AG04450 (cell line): ENCODE measurements at regions not wholly inside any gene's neighbourhood (a gene's known extent, or its start where the extent isn't known, plus 50 kb on each side); places are given as distances from the start of the nearest gene placed in this dataset.

Experiments
- CTCF ChIA-PET: fragments of 300-600, 350-600 bp; formaldehyde crosslinking; extraction: SDS; loops from one replicate; lab custom pipeline; 2022; ENCODE audit warnings: antibody characterized with exemption, inconsistent platforms; lab: Charles Lee
- POLR2A ChIA-PET: fragments of 350-600 bp; formaldehyde crosslinking; extraction: SDS; loops from one replicate; lab custom pipeline; 2021; ENCODE audit warnings: antibody characterized with exemption, inconsistent platforms; lab: Yijun Ruan, JAX
- DNase-seq: peaks from one replicate; pipeline ENCODE4 v3.0.0-alpha.2; 2011; ENCODE audit warnings: low read depth, low spot score
- H3K27ac ChIP-seq: one replicate; pipeline ENCODE4 v1.5.1; 2012; ENCODE audit warnings: low read depth, low read length, control low read depth
- H3K27me3 ChIP-seq: one replicate; pipeline ENCODE4 v1.6.0; 2012; ENCODE audit warnings: low read length; ENCODE audit not compliant: control insufficient read depth, insufficient read depth
- H3K4me3 ChIP-seq: 2 replicates; pipeline ENCODE4 v1.5.1; 2011; ENCODE audit warnings: mild to moderate bottlenecking, low read depth, low read length, control low read depth
- H3K9me3 ChIP-seq: 2 replicates; pipeline ENCODE4 v1.5.1; 2012; ENCODE audit warnings: low read length; ENCODE audit not compliant: control insufficient read depth, insufficient read depth
- TF ChIP-seq, protein P1 (sequence below): IDR thresholded peaks from 2 replicates; pipeline ENCODE4 v1.5.1; 2011; ENCODE audit warnings: low read depth, low read length, control low read depth, inconsistent platforms

DNA sequence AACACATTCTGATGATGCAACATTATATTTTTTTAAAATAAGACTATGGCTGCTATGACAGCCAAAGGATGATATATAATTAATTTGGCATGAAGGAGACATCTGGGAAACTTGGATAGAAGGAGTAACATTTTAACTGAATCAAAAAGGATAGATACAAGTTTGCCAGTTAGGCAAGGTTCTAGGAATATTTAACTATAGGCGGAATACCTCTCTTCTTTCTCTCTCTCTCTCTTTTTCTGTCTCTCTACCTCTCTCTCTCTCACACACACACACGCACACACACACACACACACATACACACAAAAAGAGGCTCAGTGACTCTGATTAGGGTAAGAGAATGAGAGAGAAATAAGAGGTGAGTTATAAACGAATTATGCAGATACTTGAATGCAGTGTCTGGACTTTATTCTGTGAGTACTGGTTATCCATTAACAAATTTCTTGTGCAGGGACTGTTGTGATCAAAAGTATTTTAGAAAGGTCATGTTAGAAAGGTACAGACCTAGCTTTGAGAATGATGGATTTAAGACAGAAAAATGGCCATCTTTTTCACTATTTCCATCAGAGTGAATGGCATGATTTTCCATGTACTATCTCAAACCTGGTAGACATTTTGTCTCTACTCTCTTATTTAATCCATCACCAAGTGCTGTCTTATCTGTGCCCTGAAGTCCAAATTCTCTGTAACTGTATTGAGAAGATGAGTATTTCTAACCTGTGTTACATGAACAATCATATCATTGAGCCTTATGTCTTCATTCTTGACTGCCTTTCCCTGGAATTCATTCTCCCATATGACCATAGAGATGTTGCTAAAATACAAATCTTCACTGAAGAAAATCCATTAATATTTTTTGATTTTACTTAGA lies 1106.9 kb upstream of the ADGRL4 start:
- no peak for DNase-seq
- no peak overlapping the region for H3K27ac ChIP-seq
- H3K4me3 ChIP-seq: no peak overlapping the region
- ChIA-PET CTCF (no interaction called here), POLR2A (no interaction called here)
- no peaks in the 10 kb centered on the region for H3K9me3 ChIP-seq
- H3K27me3 ChIP-seq: no peaks in the 10 kb centered on the region
- TF ChIP-seq, protein P1, sequence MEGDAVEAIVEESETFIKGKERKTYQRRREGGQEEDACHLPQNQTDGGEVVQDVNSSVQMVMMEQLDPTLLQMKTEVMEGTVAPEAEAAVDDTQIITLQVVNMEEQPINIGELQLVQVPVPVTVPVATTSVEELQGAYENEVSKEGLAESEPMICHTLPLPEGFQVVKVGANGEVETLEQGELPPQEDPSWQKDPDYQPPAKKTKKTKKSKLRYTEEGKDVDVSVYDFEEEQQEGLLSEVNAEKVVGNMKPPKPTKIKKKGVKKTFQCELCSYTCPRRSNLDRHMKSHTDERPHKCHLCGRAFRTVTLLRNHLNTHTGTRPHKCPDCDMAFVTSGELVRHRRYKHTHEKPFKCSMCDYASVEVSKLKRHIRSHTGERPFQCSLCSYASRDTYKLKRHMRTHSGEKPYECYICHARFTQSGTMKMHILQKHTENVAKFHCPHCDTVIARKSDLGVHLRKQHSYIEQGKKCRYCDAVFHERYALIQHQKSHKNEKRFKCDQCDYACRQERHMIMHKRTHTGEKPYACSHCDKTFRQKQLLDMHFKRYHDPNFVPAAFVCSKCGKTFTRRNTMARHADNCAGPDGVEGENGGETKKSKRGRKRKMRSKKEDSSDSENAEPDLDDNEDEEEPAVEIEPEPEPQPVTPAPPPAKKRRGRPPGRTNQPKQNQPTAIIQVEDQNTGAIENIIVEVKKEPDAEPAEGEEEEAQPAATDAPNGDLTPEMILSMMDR: no peak

DNA sequence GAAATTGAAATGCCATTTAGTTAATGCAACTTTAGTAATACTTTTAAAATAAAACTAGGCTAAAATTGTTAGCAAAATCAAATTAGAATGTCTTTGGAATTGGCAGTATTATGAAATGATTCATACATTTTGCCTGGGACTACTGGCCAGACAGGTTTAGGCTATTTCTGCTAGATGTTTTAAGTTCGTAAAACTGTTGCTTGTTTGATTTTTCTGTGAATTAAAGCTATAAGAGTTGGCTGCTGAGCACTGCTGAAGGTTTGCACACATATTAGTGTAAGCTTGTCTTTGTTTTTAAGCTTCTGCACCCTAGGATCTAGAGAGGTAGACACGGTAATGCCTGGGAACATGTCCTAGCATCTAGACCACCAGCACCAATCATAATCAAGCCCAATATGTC lies 1094.6 kb upstream of the ADGRL4 start:
- ChIA-PET POLR2A (no interaction called here), CTCF (no interaction called here)
- H3K9me3 ChIP-seq: no peaks in the 10 kb centered on the region
- no peak overlapping the region for H3K4me3 ChIP-seq
- no peak overlapping the region for H3K27ac ChIP-seq
- DNase-seq: no peak
- H3K27me3 ChIP-seq: no peaks in the 10 kb centered on the region
- TF ChIP-seq, protein P1: no peak

DNA sequence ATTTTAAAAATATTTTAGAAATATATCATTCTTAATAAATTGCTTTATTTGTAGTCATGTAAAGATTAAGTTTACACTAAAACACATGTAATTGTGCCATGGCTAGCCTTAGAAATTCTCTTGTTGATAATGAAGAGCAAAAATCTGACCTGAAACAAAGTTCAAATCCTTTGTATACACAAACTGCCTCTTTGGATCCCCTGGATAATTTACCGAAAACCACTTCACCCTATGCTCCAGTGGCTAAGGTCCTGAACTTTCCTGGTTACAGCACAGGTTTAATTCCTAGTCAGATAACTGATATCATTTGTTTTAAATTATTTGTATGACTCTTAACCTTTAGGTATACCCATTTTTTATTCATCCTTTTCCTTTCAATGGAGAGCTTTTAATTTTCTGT lies 1093.2 kb upstream of the ADGRL4 start:
- TF ChIP-seq, protein P1: no peak
- POLR2A ChIA-PET: no interaction called here
- H3K27ac ChIP-seq: no peak overlapping the region

DNA sequence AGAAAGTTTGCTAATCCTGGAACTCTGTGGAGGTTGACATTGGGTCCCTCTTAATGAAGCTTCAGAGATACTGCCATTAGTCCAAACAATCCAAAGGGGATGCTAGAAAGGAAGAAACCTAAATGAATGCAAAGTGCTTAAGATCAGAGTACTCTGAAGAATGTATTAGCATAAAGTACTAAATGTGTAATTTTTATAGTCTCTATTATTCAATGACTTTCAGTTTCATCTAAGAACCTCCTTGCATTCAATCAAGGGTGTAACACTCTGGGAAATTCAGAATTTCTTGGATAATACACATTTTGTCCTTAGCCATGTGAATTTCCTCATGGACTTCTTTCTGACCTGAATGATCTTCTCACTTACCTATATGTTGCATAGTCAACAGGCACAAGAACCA lies 1078.5 kb upstream of the ADGRL4 start:
- H3K27me3 ChIP-seq: no peaks in the 10 kb centered on the region
- CTCF ChIA-PET: no interaction called here
- no peak overlapping the region for H3K4me3 ChIP-seq
- TF ChIP-seq, protein P1: no peak
- POLR2A ChIA-PET: no interaction called here
- H3K27ac ChIP-seq: no peak overlapping the region
- no peak for DNase-seq
- H3K9me3 ChIP-seq: no peaks in the 10 kb centered on the region

More for the DNA sequence above, 1093.2 kb upstream of the ADGRL4 start:
- Histone ChIP-seq H3K27me3 (no peaks in the 10 kb centered on the region), H3K4me3 (no peak overlapping the region), H3K9me3 (no peaks in the 10 kb centered on the region)
- CTCF ChIA-PET: no interaction called here
- DNase-seq: no peak

DNA sequence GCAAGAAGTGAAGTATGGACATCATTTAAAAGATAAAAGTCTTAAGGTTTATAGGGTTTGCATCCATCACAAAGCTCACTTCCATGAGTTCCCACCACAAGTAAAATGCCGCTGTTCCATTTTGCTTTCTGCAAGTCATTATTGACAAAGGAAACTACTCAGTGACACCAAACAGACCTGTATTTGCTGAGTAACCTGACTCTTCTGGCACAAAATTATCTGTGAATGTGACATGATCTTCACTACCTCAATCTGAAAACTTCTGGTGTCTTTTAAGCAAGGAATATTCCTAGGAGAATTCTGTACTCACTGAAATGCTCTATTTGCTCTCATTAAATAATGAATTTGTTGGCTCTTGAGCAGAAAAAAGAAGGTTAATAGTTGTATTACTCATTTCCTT lies 1077.4 kb upstream of the ADGRL4 start:
- POLR2A ChIA-PET: no interaction called here
- no peak for DNase-seq
- Histone ChIP-seq H3K9me3 (no peaks in the 10 kb centered on the region), H3K27me3 (no peaks in the 10 kb centered on the region), H3K4me3 (no peak overlapping the region), H3K27ac (no peak overlapping the region)
- CTCF ChIA-PET: interaction anchor here (0.7 kb wide), 1 partner anchor 478 kb away, joined by 6 read pairs; no protein-coding TSS in a partner anchor
- TF ChIP-seq, protein P1: no peak
